HCT116 (cell line): ENCODE measurements at regions not wholly inside any gene's neighbourhood (a gene's known extent, or its start where the extent isn't known, plus 50 kb on each side); places are given as distances from the start of the nearest gene placed in this dataset.

ENCODE experiments used
- ELF1 ChIP-seq: IDR thresholded peaks from 2 replicates; pipeline ENCODE4 v1.6.1; 2012; ENCODE audit warnings: low read depth, borderline replicate concordance
- POLR2A ChIP-seq: IDR thresholded peaks from 2 replicates; pipeline ENCODE4 v1.7.0; 2011; ENCODE audit warnings: borderline replicate concordance; ENCODE audit not compliant: insufficient read depth, insufficient read length; ENCODE audit errors: extremely low read depth
- POLR2AphosphoS5 ChIP-seq: IDR thresholded peaks from 2 replicates; pipeline ENCODE4 v1.6.1; 2011; ENCODE audit warnings: mild to moderate bottlenecking, low read depth, low read length, moderate library complexity
- YY1 ChIP-seq: IDR thresholded peaks from 2 replicates; pipeline ENCODE4 v1.6.1; 2011; ENCODE audit warnings: low read length, low read depth, moderate library complexity, mild to moderate bottlenecking; ENCODE audit not compliant: insufficient replicate concordance; ENCODE audit errors: extremely low read depth
- TF ChIP-seq, protein P1 (sequence below), 3 experiments: fragments of 200-600 bp in 1 of 3; sonication (generic) in 1 of 3; IDR thresholded peaks in 2 of 3; conservative IDR thresholded peaks in 1 of 3; 2 replicates each; pipeline ENCODE4 v1.5.1; 2012 to 2017; ENCODE audit warnings: low read depth in 2 of 3, low read length in 2 of 3, antibody characterized with exemption in 1 of 3, borderline replicate concordance in 1 of 3, control low read depth in 1 of 3, mild to moderate bottlenecking in 1 of 3, mixed read lengths in 1 of 3, mixed run types in 1 of 3, moderate library complexity in 1 of 3; ENCODE audit not compliant: insufficient read depth in 1 of 3
- TF ChIP-seq, protein P2 (sequence below): IDR thresholded peaks from 2 replicates; pipeline ENCODE4 v1.6.1; 2012

DNA sequence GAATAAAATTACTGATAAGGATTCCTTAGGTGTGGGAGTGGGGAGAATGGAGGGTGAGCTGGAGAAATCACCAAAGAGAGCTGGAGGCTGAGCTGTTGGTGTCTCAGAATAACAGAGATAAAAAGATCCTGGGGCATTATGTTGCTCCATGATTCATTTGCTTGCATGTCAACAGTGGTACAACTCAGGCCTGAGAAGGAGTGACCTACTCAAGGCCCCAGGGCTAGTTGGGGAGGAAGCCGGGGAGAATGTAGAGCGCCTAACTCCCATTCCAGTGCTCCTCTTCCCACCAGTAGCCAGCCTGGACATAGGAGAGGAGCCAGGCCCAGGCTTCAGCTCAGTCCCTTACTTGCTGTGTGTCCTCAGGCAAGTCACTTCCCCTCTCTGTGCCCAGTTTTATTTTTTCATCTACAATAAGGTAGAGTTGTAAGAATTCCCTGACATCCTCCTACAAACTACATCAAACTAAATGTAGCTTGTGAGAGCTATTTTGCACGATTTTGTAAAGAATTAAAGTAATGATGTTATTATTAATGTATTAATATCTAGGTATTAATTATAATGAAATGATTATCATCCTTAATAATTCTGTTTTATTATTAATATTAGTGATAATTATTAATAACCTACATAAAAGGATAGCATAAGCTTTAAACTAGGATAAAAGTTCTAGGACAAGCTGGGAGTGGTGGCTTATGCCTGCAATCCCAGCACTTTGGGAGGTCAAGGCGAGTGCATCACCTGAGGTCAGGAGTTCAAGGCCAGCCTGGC is 250.9 kb upstream of the SULF2 start:
- TF ChIP-seq, protein P1, sequence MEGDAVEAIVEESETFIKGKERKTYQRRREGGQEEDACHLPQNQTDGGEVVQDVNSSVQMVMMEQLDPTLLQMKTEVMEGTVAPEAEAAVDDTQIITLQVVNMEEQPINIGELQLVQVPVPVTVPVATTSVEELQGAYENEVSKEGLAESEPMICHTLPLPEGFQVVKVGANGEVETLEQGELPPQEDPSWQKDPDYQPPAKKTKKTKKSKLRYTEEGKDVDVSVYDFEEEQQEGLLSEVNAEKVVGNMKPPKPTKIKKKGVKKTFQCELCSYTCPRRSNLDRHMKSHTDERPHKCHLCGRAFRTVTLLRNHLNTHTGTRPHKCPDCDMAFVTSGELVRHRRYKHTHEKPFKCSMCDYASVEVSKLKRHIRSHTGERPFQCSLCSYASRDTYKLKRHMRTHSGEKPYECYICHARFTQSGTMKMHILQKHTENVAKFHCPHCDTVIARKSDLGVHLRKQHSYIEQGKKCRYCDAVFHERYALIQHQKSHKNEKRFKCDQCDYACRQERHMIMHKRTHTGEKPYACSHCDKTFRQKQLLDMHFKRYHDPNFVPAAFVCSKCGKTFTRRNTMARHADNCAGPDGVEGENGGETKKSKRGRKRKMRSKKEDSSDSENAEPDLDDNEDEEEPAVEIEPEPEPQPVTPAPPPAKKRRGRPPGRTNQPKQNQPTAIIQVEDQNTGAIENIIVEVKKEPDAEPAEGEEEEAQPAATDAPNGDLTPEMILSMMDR (IDR thresholded peaks at IDR 0.05 in 2 of 3, conservative IDR thresholded peaks at IDR 0.05 in 1 of 3; ENCODE audit: borderline replicate concordance in 1 of 3, insufficient read depth in 1 of 3, low read depth in 2 of 3, low read length in 2 of 3) = no peak
- TF ChIP-seq ELF1 (no peak), YY1 (no peak), POLR2AphosphoS5 (no peak), POLR2A (no peak)
- TF ChIP-seq, protein P2, sequence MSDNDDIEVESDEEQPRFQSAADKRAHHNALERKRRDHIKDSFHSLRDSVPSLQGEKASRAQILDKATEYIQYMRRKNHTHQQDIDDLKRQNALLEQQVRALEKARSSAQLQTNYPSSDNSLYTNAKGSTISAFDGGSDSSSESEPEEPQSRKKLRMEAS = no peak
